Glutamatergic neuron (in vitro differentiated cells): ENCODE measurements at regions not wholly inside any gene's neighbourhood (a gene's known extent, or its start where the extent isn't known, plus 50 kb on each side); places are given as distances from the start of the nearest gene placed in this dataset.

ENCODE experiments used
- DNase-seq: peaks from one replicate; pipeline ENCODE4 v3.0.0; 2022
- H3K27ac Mint-ChIP-seq: one replicate; pipeline ENCODE4 v1.8.0; 2020; ENCODE audit warnings: mild to moderate bottlenecking, mixed read lengths, inconsistent platforms; ENCODE audit not compliant: unreplicated experiment
- H3K27me3 Mint-ChIP-seq: one replicate; pipeline ENCODE4 v1.8.0; 2020; ENCODE audit warnings: mild to moderate bottlenecking, moderate library complexity, mixed read lengths, inconsistent platforms; ENCODE audit not compliant: unreplicated experiment
- H3K36me3 Mint-ChIP-seq: one replicate; pipeline ENCODE4 v1.8.0; 2020; ENCODE audit warnings: mild to moderate bottlenecking, mixed read lengths, inconsistent platforms; ENCODE audit not compliant: unreplicated experiment
- H3K4me1 Mint-ChIP-seq: one replicate; pipeline ENCODE4 v1.8.0; 2020; ENCODE audit warnings: mild to moderate bottlenecking, low read depth, mixed read lengths, inconsistent platforms; ENCODE audit not compliant: unreplicated experiment
- H3K4me3 Mint-ChIP-seq: one replicate; pipeline ENCODE4 v1.8.0; 2020; ENCODE audit warnings: mild to moderate bottlenecking, mixed read lengths, inconsistent platforms; ENCODE audit not compliant: unreplicated experiment
- H3K9me3 Mint-ChIP-seq: one replicate; pipeline ENCODE4 v1.8.0; 2020; ENCODE audit warnings: mild to moderate bottlenecking, moderate library complexity, mixed read lengths, inconsistent platforms; ENCODE audit not compliant: unreplicated experiment
- CTCF ChIP-seq: fragments of 200-600 bp; sonication (generic); IDR thresholded peaks from one replicate; pipeline ENCODE4 v1.5.0; 2021; ENCODE audit not compliant: partially characterized antibody, unreplicated experiment

GRCh38 chrX:82029571-82030218, 827.8 kb downstream of the SH3BGRL start:
- Mint-ChIP-seq H3K4me1 (no peaks in the 10 kb centered on the region), H3K27me3 (peaks cover 2% of the 10 kb centered on the region), H3K9me3 (no peaks in the 10 kb centered on the region), H3K4me3 (no peak overlapping the region), H3K27ac (no peak overlapping the region), H3K36me3 (no peaks in the 10 kb centered on the region)
- DNase-seq = no peak
- TF ChIP-seq CTCF = no peak

- Mint-ChIP-seq H3K4me3 (no peak overlapping the region), H3K4me1 (no peaks in the 10 kb centered on the region), H3K36me3 (no peaks in the 10 kb centered on the region), H3K27ac (no peak overlapping the region), H3K27me3 (peaks cover 2% of the 10 kb centered on the region), H3K9me3 (no peaks in the 10 kb centered on the region)
- TF ChIP-seq CTCF = no peak
- no peak for DNase-seq
Observed at GRCh38 chrX:82031250-82031649, 829.3 kb downstream of the SH3BGRL start.

GRCh38 chrX:82038793-82039192, 836.9 kb downstream of the SH3BGRL start:
- H3K9me3 Mint-ChIP-seq = no peaks in the 10 kb centered on the region
- H3K27ac Mint-ChIP-seq = no peak overlapping the region
- no peaks in the 10 kb centered on the region for H3K27me3 Mint-ChIP-seq
- no peaks in the 10 kb centered on the region for H3K36me3 Mint-ChIP-seq
- no peak overlapping the region for H3K4me3 Mint-ChIP-seq
- TF ChIP-seq CTCF = no peak
- DNase-seq = no peak
- H3K4me1 Mint-ChIP-seq = no peaks in the 10 kb centered on the region

- DNase-seq = no peak
- Mint-ChIP-seq H3K9me3 (no peaks in the 10 kb centered on the region), H3K36me3 (no peaks in the 10 kb centered on the region), H3K27ac (no peak overlapping the region), H3K4me3 (no peak overlapping the region), H3K27me3 (no peaks in the 10 kb centered on the region), H3K4me1 (no peaks in the 10 kb centered on the region)
- no peak for TF ChIP-seq CTCF
Observed at GRCh38 chrX:82041034-82041433, 839.1 kb downstream of the SH3BGRL start.

GRCh38 chrX:82058728-82059127, 856.8 kb downstream of the SH3BGRL start:
- peaks cover 5% of the 10 kb centered on the region for H3K9me3 Mint-ChIP-seq
- no peaks in the 10 kb centered on the region for H3K36me3 Mint-ChIP-seq
- H3K4me3 Mint-ChIP-seq = no peak overlapping the region
- no peaks in the 10 kb centered on the region for H3K27me3 Mint-ChIP-seq
- DNase-seq = no peak
- no peaks in the 10 kb centered on the region for H3K4me1 Mint-ChIP-seq
- no peak overlapping the region for H3K27ac Mint-ChIP-seq
- no peak for TF ChIP-seq CTCF
